Coronary artery (tissue), 2 donors: ENCODE measurements at regions not wholly inside any gene's neighbourhood (a gene's known extent, or its start where the extent isn't known, plus 50 kb on each side); places are given as distances from the start of the nearest gene placed in this dataset.

ENCODE experiments used
- DNase-seq: peaks from one replicate; pipeline ENCODE4 v3.0.0-alpha.2; 2017; ENCODE audit warnings: low spot score
- H3K27ac ChIP-seq, 2 donors: fragments of 200-600 bp; sonication (generic); one replicate each; pipeline ENCODE4 v1.5.1; 2016 to 2019
- H3K4me3 ChIP-seq: fragments of 200-600 bp; sonication (generic); 2 replicates; pipeline ENCODE4 v1.5.1; 2016; ENCODE audit warnings: mild to moderate bottlenecking, moderate library complexity
- TF ChIP-seq, protein P1 (sequence below): fragments of 200-600 bp; sonication (generic); IDR thresholded peaks from one replicate; pipeline ENCODE4 v1.5.1; 2019; ENCODE audit warnings: antibody characterized with exemption

DNA sequence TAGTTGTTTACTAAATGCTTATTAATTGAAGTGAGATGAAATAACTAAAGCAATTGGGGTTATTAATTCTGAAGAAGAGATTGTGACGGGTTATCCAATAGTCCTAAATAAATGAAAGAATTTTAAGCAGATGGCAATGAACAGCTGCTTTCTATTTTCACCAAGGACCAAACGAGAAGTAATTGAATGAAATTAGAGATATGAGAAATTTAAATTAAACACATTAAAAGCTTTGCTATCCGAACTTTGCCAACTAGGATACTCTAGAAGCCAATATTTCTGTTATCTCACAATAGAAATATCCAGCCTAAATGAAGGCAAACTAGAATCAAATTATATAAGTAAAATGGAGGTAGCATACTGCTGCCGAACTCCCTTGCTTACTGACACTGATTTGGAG, 103.2 kb downstream of the GPR37 start:
- TF ChIP-seq, protein P1, sequence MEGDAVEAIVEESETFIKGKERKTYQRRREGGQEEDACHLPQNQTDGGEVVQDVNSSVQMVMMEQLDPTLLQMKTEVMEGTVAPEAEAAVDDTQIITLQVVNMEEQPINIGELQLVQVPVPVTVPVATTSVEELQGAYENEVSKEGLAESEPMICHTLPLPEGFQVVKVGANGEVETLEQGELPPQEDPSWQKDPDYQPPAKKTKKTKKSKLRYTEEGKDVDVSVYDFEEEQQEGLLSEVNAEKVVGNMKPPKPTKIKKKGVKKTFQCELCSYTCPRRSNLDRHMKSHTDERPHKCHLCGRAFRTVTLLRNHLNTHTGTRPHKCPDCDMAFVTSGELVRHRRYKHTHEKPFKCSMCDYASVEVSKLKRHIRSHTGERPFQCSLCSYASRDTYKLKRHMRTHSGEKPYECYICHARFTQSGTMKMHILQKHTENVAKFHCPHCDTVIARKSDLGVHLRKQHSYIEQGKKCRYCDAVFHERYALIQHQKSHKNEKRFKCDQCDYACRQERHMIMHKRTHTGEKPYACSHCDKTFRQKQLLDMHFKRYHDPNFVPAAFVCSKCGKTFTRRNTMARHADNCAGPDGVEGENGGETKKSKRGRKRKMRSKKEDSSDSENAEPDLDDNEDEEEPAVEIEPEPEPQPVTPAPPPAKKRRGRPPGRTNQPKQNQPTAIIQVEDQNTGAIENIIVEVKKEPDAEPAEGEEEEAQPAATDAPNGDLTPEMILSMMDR = no peak
- H3K27ac ChIP-seq = no peak overlapping the region
- no peak overlapping the region for H3K4me3 ChIP-seq
- DNase-seq = no peak

DNA sequence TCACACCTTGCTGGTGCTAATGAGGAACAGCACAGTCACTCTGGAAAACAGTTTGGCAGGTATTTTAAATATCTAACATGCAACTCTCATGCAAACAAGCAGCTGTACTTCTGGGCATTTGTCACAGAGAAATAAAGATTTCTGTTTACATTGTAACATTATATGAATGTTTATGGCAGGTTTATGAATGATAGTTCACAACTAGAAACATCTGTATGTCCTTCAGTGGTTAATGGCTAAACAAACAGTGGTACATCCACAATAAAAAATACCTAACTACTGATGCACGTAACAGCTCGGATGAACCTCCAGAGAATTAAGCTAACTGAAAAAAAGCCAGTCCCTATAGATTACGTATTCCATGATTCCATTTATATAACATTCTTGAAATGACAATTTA, 109.6 kb downstream of the GPR37 start:
- Histone ChIP-seq H3K4me3 (no peak overlapping the region), H3K27ac (no peak overlapping the region)
- no peak for DNase-seq
- TF ChIP-seq, protein P1 = no peak

DNA sequence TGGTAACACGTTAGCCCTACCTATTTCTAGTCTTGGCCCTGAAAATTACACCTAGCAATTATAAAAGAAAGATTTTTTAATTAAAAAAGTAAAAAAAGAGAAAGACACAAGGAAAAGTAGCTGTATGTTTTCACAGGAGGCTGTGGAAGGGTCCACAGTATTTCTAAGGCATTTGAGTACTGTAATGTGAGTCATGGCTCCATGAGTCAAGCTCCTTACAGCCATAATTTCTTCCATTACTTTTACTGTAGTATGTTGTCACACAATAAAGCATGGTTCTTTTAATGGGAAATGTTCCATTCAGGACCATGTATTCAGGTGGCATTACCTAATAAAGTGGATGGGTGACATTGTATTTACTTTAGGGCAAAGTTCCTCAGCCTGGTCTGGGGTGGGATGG, 113.4 kb downstream of the GPR37 start:
- no peak for DNase-seq
- TF ChIP-seq, protein P1 = no peak
- H3K4me3 ChIP-seq = no peak overlapping the region
- H3K27ac ChIP-seq = no peak overlapping the region

DNA sequence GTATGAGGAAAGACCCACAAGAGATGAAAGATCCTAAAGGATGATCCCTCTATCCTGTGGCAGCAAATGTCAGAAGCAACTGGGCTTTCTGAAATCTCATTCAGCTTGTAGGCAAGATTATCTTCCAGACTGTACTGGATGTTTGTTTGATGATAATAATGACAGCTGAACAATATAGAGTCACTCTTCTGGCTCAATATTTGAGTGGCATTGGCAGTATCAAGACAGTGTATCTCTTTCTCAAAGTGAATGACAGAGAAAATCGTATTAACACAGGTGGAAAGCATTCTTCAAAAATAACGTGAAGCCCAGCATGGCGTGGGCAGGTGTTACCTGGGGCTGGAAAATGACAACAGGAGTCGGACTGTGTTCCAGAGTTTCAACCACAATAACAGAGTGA, 114.5 kb downstream of the GPR37 start:
- DNase-seq = no peak
- TF ChIP-seq, protein P1 = no peak
- no peak overlapping the region for H3K27ac ChIP-seq

DNA sequence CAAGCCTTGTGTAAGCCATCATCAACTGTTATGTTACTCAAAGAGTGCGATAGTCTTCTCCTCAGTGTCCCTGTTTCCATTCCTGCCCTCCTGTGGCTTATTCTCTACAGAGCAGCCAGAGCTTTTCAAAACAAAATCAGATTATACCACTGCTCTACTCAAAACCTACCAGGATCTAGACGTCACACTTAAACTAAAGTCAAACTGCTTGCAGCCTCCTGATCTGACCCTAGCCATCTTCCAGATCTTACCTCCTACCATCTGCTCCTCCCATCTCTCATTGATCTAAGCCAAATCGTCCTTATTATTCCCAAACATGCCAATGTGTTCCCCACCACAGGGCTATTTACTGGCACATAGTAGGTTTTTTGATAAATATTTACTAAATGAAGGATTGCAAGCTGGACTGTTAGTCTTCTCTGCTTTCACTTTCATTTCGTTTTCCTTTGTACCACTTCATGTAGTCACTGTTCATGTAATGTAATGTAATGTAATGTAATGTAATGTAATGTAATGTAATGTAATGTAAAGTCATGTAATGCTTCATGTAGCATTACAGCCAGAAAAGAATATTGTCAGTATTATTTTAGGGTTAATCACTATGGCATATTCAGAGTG, 116.1 kb downstream of the GPR37 start:
- Histone ChIP-seq H3K4me3 (peak overlapping the region; percentile 17), H3K27ac (no peak overlapping the region)
- TF ChIP-seq, protein P1 = no peak
- DNase-seq = no peak

More for the DNA sequence above, 114.5 kb downstream of the GPR37 start:
- no peak overlapping the region for H3K4me3 ChIP-seq

DNA sequence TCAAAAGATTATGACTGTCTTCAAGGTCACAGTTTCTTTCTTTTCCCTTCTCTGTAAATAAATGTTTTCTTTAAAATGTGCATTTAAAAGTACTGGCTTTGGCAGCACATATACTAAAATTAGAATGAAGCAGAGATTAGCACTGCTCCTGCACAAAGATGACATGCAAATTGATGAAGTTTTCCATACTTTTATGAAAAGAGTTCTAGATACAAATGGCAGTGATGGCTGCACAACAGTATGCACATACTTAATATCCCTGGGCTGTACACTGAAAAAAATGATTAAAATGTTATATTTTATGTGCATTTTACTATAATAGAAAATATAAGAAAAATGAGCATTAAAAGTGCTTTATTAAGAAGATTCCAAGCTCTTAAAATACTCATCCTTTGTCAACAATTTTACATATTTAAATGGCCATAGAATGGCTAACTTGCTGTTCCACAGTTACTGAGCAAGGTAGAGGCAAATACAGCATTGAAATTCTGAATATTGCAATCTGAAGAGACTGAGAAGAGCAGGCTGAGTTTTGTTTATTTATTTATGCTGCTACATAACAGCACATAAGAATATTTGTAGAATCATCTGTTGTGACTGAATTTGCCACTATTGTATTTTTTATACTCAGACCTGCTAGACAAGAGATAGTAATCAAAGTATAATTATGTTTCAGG, 117.8 kb downstream of the GPR37 start:
- no peak overlapping the region for H3K27ac ChIP-seq
- no peak for DNase-seq
- no peak overlapping the region for H3K4me3 ChIP-seq
- TF ChIP-seq, protein P1 = no peak

DNA sequence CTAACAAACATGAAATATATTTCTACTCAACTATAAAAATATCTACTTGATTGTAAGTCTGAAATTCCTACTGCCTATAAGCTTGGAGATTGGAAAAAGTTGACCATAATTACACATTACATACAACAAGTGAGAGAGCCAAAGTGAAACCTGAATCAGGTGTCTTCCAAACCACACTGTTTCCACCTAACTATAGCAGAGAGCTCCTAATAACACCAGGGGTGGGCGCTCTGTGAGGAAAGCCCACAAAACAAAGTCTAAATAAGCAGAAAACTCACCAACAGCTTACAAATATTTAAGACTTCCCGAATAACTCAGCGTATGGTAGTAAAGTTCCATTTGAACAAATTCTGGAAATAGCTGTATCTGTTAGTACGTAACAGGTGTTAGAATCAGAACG, 119.9 kb downstream of the GPR37 start:
- Histone ChIP-seq H3K4me3 (no peak overlapping the region), H3K27ac (no peak overlapping the region)
- TF ChIP-seq, protein P1 = no peak
- no peak for DNase-seq
